HCT116 (cell line): ENCODE measurements at regions not wholly inside any gene's neighbourhood (a gene's known extent, or its start where the extent isn't known, plus 50 kb on each side); places are given as distances from the start of the nearest gene placed in this dataset.

ENCODE experiments used
- ATAC-seq: fragments of 200-7000 bp; cut with Tn5 transposase; 2 replicates; pipeline ENCODE4 v1.9.1; 2020; ENCODE audit warnings: mild to moderate bottlenecking, moderate library complexity
- BruUV-seq: library from RNA; stranded (reverse); fragments of 400-500 nt; replicated peaks from 2 replicates; lab custom pipeline; 2021; lab: Mats Ljungman, UMichigan
- CTCF ChIA-PET: fragments of 300-600 bp; sonication (Branson Sonifier 250); formaldehyde crosslinking; loops from one replicate; lab custom pipeline; 2021; ENCODE audit warnings: antibody characterized with exemption; lab: Charles Lee
- POLR2A ChIA-PET: fragments of 300-600, 350-600 bp; sonication (Branson Sonifier 250); formaldehyde crosslinking; loops from one replicate; lab custom pipeline; 2021; ENCODE audit warnings: antibody characterized with exemption; lab: Charles Lee
- RAD21 ChIA-PET, 2 experiments: fragments of 300-600 bp; sonication (Branson Sonifier 250); formaldehyde crosslinking; loops; one replicate each; lab custom pipeline; 2023; ENCODE audit warnings: low total read pairs in 2 of 2; ENCODE audit not compliant: uncharacterized antibody in 2 of 2, unreplicated experiment in 2 of 2, low non-redundant PET in 1 of 2; lab: Charles Lee
- DNase-seq: peaks from one replicate; pipeline ENCODE4 v3.0.0-alpha.2; 2010; ENCODE audit warnings: low read depth, low spot score
- H2AFZ ChIP-seq: fragments of 200-600 bp; shearing (Covaris generic), sonication (generic); 2 replicates; pipeline ENCODE4 v1.6.1; 2017; ENCODE audit warnings: low read depth, mixed run types, mixed read lengths, antibody characterized with exemption, low read length; ENCODE audit not compliant: poor library complexity, severe bottlenecking
- H3K27ac ChIP-seq: 2 replicates; pipeline ENCODE4 v1.5.1; 2012; ENCODE audit warnings: low read depth, low read length
- H3K27me3 ChIP-seq: fragments of 200-600 bp; sonication (generic); 2 replicates; pipeline ENCODE4 v1.6.1; 2016; ENCODE audit warnings: mixed run types, low read length, mixed read lengths; ENCODE audit not compliant: insufficient read depth
- H3K36me3 ChIP-seq, 2 experiments: fragments of 200-500 bp in 1 of 2; fragments of 200-600 bp in 1 of 2; sonication (Bioruptor generic) in 1 of 2; sonication (generic) in 1 of 2; 2 replicates each; pipeline versions ENCODE4 v1.5.1 to v1.6.1; 2014 to 2016; ENCODE audit warnings: low read length in 2 of 2, inconsistent platforms in 1 of 2, mixed read lengths in 1 of 2, mixed run types in 1 of 2; ENCODE audit not compliant: insufficient read depth in 2 of 2, control insufficient read depth in 1 of 2
- H3K4me1 ChIP-seq, 2 experiments: fragments of 200-600 bp in 1 of 2; sonication (generic) in 1 of 2; 2 replicates each; pipeline versions ENCODE4 v1.5.1 to v1.6.1; 2012 to 2017; ENCODE audit warnings: low read length in 2 of 2, inconsistent platforms in 1 of 2, mild to moderate bottlenecking in 1 of 2, mixed read lengths in 1 of 2, mixed run types in 1 of 2, moderate library complexity in 1 of 2; ENCODE audit not compliant: insufficient read depth in 2 of 2, control insufficient read depth in 1 of 2
- H3K4me2 ChIP-seq: fragments of 200-600 bp; sonication (generic); 2 replicates; pipeline ENCODE4 v1.6.1; 2017; ENCODE audit warnings: mixed run types, low read length, mixed read lengths
- H3K4me3 ChIP-seq, 2 experiments: fragments of 200-600 bp in 1 of 2; sonication (generic) in 1 of 2; replicated peaks in 1 of 2; 2 replicates each; pipeline ENCODE4 v1.5.1; 2011 to 2016; ENCODE audit warnings: low read length in 2 of 2, control low read depth in 1 of 2, low read depth in 1 of 2, mild to moderate bottlenecking in 1 of 2, mixed read lengths in 1 of 2, mixed run types in 1 of 2
- H3K79me2 ChIP-seq: fragments of 200-600 bp; sonication (generic); 2 replicates; pipeline ENCODE4 v1.6.1; 2017; ENCODE audit warnings: mild to moderate bottlenecking, mixed run types, low read length, moderate library complexity, mixed read lengths; ENCODE audit not compliant: insufficient read depth
- H3K9ac ChIP-seq: fragments of 200-600 bp; sonication (generic); 2 replicates; pipeline ENCODE4 v1.6.1; 2016; ENCODE audit warnings: low read length, mixed read lengths
- H3K9me2 ChIP-seq: fragments of 200-600 bp; sonication (generic), shearing (Covaris generic); 2 replicates; pipeline ENCODE4 v1.6.1; 2017; ENCODE audit warnings: mixed run types, mild to moderate bottlenecking, moderate library complexity; ENCODE audit not compliant: insufficient read depth
- H3K9me3 ChIP-seq, 2 experiments: fragments of 200-500 bp in 1 of 2; fragments of 200-600 bp in 1 of 2; sonication (Bioruptor generic) in 1 of 2; sonication (generic) in 1 of 2; 2 replicates each; pipeline ENCODE4 v1.6.1; 2014 to 2017; ENCODE audit warnings: low read length in 2 of 2, mixed read lengths in 2 of 2, inconsistent platforms in 1 of 2, low read depth in 1 of 2, mild to moderate bottlenecking in 1 of 2, mixed run types in 1 of 2, moderate library complexity in 1 of 2; ENCODE audit not compliant: control insufficient read depth in 1 of 2, insufficient read depth in 1 of 2
- H4K20me1 ChIP-seq: fragments of 200-600 bp; sonication (generic), shearing (Covaris generic); 2 replicates; pipeline ENCODE4 v1.6.1; 2017; ENCODE audit warnings: mixed run types, mild to moderate bottlenecking, moderate library complexity; ENCODE audit not compliant: insufficient read depth
- ATF3 ChIP-seq: IDR thresholded peaks from 2 replicates; pipeline ENCODE4 v1.6.1; 2012
- CBX3 ChIP-seq: IDR thresholded peaks from 2 replicates; pipeline ENCODE4 v1.6.1; 2012; ENCODE audit warnings: low read depth
- CEBPB ChIP-seq: IDR thresholded peaks from 2 replicates; pipeline ENCODE4 v1.6.1; 2012; ENCODE audit warnings: low read depth
- CTCF ChIP-seq, 3 experiments: fragments of 200-600 bp in 1 of 3; sonication (generic) in 1 of 3; IDR thresholded peaks in 2 of 3; conservative IDR thresholded peaks in 1 of 3; 2 replicates each; pipeline ENCODE4 v1.5.1; 2012 to 2017; ENCODE audit warnings: low read depth in 2 of 3, low read length in 2 of 3, antibody characterized with exemption in 1 of 3, borderline replicate concordance in 1 of 3, control low read depth in 1 of 3, mild to moderate bottlenecking in 1 of 3, mixed read lengths in 1 of 3, mixed run types in 1 of 3, moderate library complexity in 1 of 3; ENCODE audit not compliant: insufficient read depth in 1 of 3
- ELF1 ChIP-seq: IDR thresholded peaks from 2 replicates; pipeline ENCODE4 v1.6.1; 2012; ENCODE audit warnings: low read depth, borderline replicate concordance
- EZH2phosphoT487 ChIP-seq: fragments of 200-600 bp; IDR thresholded peaks from 2 replicates; pipeline ENCODE4 v1.6.1; 2018; ENCODE audit warnings: antibody characterized with exemption, borderline replicate concordance
- FOSL1 ChIP-seq: IDR thresholded peaks from 2 replicates; pipeline ENCODE4 v1.6.1; 2012; ENCODE audit warnings: low read depth
- MAX ChIP-seq: IDR thresholded peaks from 2 replicates; pipeline ENCODE4 v1.6.1; 2012
- POLR2A ChIP-seq: IDR thresholded peaks from 2 replicates; pipeline ENCODE4 v1.7.0; 2011; ENCODE audit warnings: borderline replicate concordance; ENCODE audit not compliant: insufficient read depth, insufficient read length; ENCODE audit errors: extremely low read depth
- POLR2AphosphoS5 ChIP-seq: IDR thresholded peaks from 2 replicates; pipeline ENCODE4 v1.6.1; 2011; ENCODE audit warnings: mild to moderate bottlenecking, low read depth, low read length, moderate library complexity
- RAD21 ChIP-seq: IDR thresholded peaks from 2 replicates; pipeline ENCODE4 v1.6.1; 2012; ENCODE audit warnings: low read depth, mild to moderate bottlenecking
- SP1 ChIP-seq: IDR thresholded peaks from 2 replicates; pipeline ENCODE4 v1.6.1; 2012; ENCODE audit warnings: low read depth
- YY1 ChIP-seq: IDR thresholded peaks from 2 replicates; pipeline ENCODE4 v1.6.1; 2011; ENCODE audit warnings: low read length, low read depth, moderate library complexity, mild to moderate bottlenecking; ENCODE audit not compliant: insufficient replicate concordance; ENCODE audit errors: extremely low read depth
- ZBTB33 ChIP-seq: IDR thresholded peaks from 2 replicates; pipeline ENCODE4 v1.6.1; 2011; ENCODE audit warnings: mild to moderate bottlenecking, low read length, moderate library complexity; ENCODE audit not compliant: insufficient replicate concordance; ENCODE audit errors: extremely low read depth
- ZFX ChIP-seq: fragments of 450-650 bp; IDR thresholded peaks from 2 replicates; pipeline ENCODE4 v1.6.1; 2017
- intact Hi-C: fragments of 100-400 bp; cut with micrococcal nuclease; formaldehyde crosslinking; loops from 2 replicates; pipeline ENCODE4 v1.10.0; 2022

DNA sequence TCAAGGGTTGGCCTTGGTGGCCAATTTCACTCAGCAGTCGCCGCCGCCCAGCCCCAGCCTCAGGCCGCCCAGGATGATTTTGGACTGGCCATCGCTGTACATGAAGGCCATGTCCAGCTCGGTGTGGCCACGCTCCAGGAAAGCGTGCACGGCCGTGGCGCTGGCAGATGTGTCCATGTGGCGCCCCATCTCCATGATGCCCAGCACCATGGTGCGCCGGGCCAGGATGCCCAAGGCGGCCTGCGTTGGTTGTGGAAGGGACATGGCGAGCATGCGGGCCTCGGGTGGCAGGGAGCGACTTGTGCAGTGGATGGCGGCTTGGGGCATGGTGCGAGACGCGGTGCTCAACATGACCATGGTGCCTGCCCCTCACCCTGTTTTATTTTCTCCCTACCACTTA lies 55.4 kb downstream of the ZCCHC12 start:
- no peaks in the 10 kb centered on the region for H4K20me1 ChIP-seq
- no peaks in the 10 kb centered on the region for H3K9me2 ChIP-seq
- TF ChIP-seq MAX (no peak), POLR2A (no peak), POLR2AphosphoS5 (no peak), RAD21 (no peak), FOSL1 (no peak), YY1 (no peak), CBX3 (no peak), EZH2phosphoT487 (no peak), ZFX (no peak), CTCF (IDR thresholded peaks at IDR 0.05 in 2 of 3, conservative IDR thresholded peaks at IDR 0.05 in 1 of 3; ENCODE audit: borderline replicate concordance in 1 of 3, insufficient read depth in 1 of 3, low read depth in 2 of 3, low read length in 2 of 3) (no peak), ELF1 (no peak), ATF3 (no peak), ZBTB33 (no peak), SP1 (no peak), CEBPB (no peak)
- DNase-seq: no peak
- H3K27ac ChIP-seq: no peak overlapping the region
- H2AFZ ChIP-seq: no peak overlapping the region
- no peak overlapping the region for H3K4me3 ChIP-seq
- ChIA-PET CTCF (no interaction called here), RAD21 (no interaction called here), POLR2A (no interaction called here)
- H3K4me2 ChIP-seq: no peak overlapping the region
- H3K9ac ChIP-seq: no peak overlapping the region
- no peaks in the 10 kb centered on the region for H3K9me3 ChIP-seq
- no peaks in the 10 kb centered on the region for H3K36me3 ChIP-seq
- intact Hi-C loops: no loop called here
- H3K27me3 ChIP-seq: no peaks in the 10 kb centered on the region
- no TSS peak for BruUV-seq
- H3K4me1 ChIP-seq: no peaks in the 10 kb centered on the region
- no peak for ATAC-seq
- H3K79me2 ChIP-seq: no peaks in the 10 kb centered on the region
